OCI-LY7 (cell line): ENCODE measurements at regions not wholly inside any gene's neighbourhood (a gene's known extent, or its start where the extent isn't known, plus 50 kb on each side); places are given as distances from the start of the nearest gene placed in this dataset.

Experiments used
- BruUV-seq: library from RNA; stranded (reverse); fragments of 400-500 nt; replicated peaks from 2 replicates; lab custom pipeline; 2021; lab: Mats Ljungman, UMichigan
- CTCF ChIA-PET: fragments of 300-600 bp; sonication (Branson Sonifier 250); formaldehyde crosslinking; loops from one replicate; lab custom pipeline; 2022; ENCODE audit warnings: antibody characterized with exemption; ENCODE audit not compliant: unreplicated experiment; lab: Charles Lee
- POLR2A ChIA-PET: fragments of 300-600 bp; sonication (Branson Sonifier 250); formaldehyde crosslinking; loops from one replicate; lab custom pipeline; 2022; ENCODE audit warnings: antibody characterized with exemption; lab: Charles Lee
- DNase-seq: peaks from one replicate; pipeline ENCODE4 v3.0.0-alpha.2; 2015; ENCODE audit warnings: low spot score
- H2AFZ ChIP-seq: fragments of 200-600 bp; sonication (generic), shearing (Covaris generic); 2 replicates; pipeline ENCODE4 v1.6.1; 2014; ENCODE audit warnings: mild to moderate bottlenecking, antibody characterized with exemption, low read length, moderate library complexity
- H3K27ac ChIP-seq: fragments of 200-600 bp; sonication (generic); 2 replicates; pipeline ENCODE4 v1.5.1; 2014; ENCODE audit warnings: mixed run types, low read depth, mild to moderate bottlenecking, moderate library complexity, low read length, inconsistent platforms; ENCODE audit not compliant: poor library complexity, severe bottlenecking
- H3K36me3 ChIP-seq: fragments of 200-600 bp; sonication (generic); 2 replicates; pipeline ENCODE4 v1.6.1; 2014; ENCODE audit warnings: mild to moderate bottlenecking, antibody characterized with exemption, low read length, moderate library complexity, mixed read lengths; ENCODE audit not compliant: insufficient read depth
- H3K4me1 ChIP-seq: fragments of 200-600 bp; sonication (generic); 2 replicates; pipeline ENCODE4 v1.5.1; 2014; ENCODE audit warnings: mild to moderate bottlenecking, low read length; ENCODE audit not compliant: insufficient read depth, poor library complexity, severe bottlenecking
- H3K4me2 ChIP-seq: fragments of 200-600 bp; sonication (generic); 2 replicates; pipeline ENCODE4 v1.6.1; 2014; ENCODE audit warnings: mild to moderate bottlenecking, low read length
- H3K4me3 ChIP-seq: fragments of 200-600 bp; sonication (generic); 2 replicates; pipeline ENCODE4 v1.5.1; 2014; ENCODE audit warnings: mild to moderate bottlenecking, low read depth, low read length; ENCODE audit not compliant: poor library complexity, severe bottlenecking
- H3K79me2 ChIP-seq: fragments of 200-600 bp; sonication (generic); 2 replicates; pipeline ENCODE4 v1.6.1; 2016; ENCODE audit warnings: low read depth, mild to moderate bottlenecking, low read length, moderate library complexity, mixed read lengths; ENCODE audit not compliant: insufficient read depth
- H3K9me2 ChIP-seq: fragments of 200-600 bp; sonication (generic); 2 replicates; pipeline ENCODE4 v1.6.1; 2016; ENCODE audit warnings: mild to moderate bottlenecking, low read length, mixed read lengths; ENCODE audit not compliant: insufficient read depth
- H3K9me3 ChIP-seq: fragments of 200-600 bp; sonication (generic); 2 replicates; pipeline ENCODE4 v1.6.1; 2014; ENCODE audit warnings: mild to moderate bottlenecking, mixed run types, low read length, mixed read lengths
- H4K20me1 ChIP-seq: fragments of 200-600 bp; sonication (generic); 2 replicates; pipeline ENCODE4 v1.6.1; 2014; ENCODE audit warnings: mild to moderate bottlenecking, antibody characterized with exemption, low read length, moderate library complexity, mixed read lengths; ENCODE audit not compliant: insufficient read depth
- EZH2phosphoT487 ChIP-seq: fragments of 200-600 bp; sonication (generic); IDR thresholded peaks from 2 replicates; pipeline ENCODE4 v1.6.1; 2018; ENCODE audit warnings: low read depth, borderline replicate concordance, mild to moderate bottlenecking, mixed run types, antibody characterized with exemption, low read length, moderate library complexity, mixed read lengths
- intact Hi-C: fragments of 100-400 bp; cut with micrococcal nuclease; formaldehyde crosslinking; loops from one replicate; pipeline ENCODE4 v1.10.0; 2022; ENCODE audit not compliant: unreplicated experiment
- TF ChIP-seq, protein P1 (sequence below): fragments of 200-600 bp; sonication (generic); conservative IDR thresholded peaks from 2 replicates; pipeline ENCODE4 v1.5.1; 2014; ENCODE audit warnings: mild to moderate bottlenecking, antibody characterized with exemption, low read length, moderate library complexity, mixed read lengths

DNA sequence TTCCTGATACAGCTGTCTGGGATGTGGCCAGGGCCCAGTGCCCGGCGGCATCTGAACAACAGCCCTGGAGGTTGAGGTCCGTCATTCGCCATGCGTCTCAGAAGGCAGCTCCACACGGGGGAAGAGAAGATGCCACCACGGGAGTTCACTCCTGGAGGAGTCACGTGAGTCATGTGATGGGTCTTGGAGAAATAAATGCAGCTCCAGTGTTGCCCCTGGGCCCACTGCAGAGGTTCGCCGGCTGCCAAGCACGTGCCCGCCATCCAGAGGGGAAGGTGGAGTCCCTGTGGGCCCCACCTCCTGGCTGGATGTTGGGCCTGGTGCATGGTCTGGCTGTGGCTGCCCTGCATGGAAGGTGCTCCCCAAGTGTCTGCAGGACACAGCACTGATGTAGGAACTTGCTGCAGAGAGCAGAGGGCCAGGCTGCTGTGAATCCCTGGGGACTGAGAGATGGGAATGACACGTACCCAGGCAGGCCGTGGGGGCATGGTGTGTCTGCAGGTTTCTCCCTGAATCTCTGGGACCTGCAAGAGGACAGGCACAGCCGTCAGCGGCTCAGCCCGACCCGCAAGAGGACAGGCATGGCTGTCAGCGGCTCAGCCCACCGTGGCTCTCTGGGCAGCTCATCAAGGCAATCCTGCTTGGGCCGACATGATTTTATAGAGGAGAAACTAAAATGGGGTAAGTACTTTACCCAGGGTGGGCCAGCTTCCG, 418.3 kb upstream of the IRX4 start:
- Histone ChIP-seq H3K9me3 (no peaks in the 10 kb centered on the region), H3K9me2 (no peaks in the 10 kb centered on the region), H3K79me2 (no peaks in the 10 kb centered on the region), H3K27ac (no peak overlapping the region), H4K20me1 (no peaks in the 10 kb centered on the region), H3K4me2 (no peak overlapping the region), H3K4me3 (no peak overlapping the region), H2AFZ (no peak overlapping the region), H3K36me3 (no peaks in the 10 kb centered on the region), H3K4me1 (no peaks in the 10 kb centered on the region)
- ChIA-PET CTCF (no interaction called here), POLR2A (no interaction called here)
- intact Hi-C loops, result no loop called here
- no TSS peak for BruUV-seq
- no peak for TF ChIP-seq EZH2phosphoT487
- TF ChIP-seq, protein P1, sequence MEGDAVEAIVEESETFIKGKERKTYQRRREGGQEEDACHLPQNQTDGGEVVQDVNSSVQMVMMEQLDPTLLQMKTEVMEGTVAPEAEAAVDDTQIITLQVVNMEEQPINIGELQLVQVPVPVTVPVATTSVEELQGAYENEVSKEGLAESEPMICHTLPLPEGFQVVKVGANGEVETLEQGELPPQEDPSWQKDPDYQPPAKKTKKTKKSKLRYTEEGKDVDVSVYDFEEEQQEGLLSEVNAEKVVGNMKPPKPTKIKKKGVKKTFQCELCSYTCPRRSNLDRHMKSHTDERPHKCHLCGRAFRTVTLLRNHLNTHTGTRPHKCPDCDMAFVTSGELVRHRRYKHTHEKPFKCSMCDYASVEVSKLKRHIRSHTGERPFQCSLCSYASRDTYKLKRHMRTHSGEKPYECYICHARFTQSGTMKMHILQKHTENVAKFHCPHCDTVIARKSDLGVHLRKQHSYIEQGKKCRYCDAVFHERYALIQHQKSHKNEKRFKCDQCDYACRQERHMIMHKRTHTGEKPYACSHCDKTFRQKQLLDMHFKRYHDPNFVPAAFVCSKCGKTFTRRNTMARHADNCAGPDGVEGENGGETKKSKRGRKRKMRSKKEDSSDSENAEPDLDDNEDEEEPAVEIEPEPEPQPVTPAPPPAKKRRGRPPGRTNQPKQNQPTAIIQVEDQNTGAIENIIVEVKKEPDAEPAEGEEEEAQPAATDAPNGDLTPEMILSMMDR, result no peak
- DNase-seq, result no peak

DNA sequence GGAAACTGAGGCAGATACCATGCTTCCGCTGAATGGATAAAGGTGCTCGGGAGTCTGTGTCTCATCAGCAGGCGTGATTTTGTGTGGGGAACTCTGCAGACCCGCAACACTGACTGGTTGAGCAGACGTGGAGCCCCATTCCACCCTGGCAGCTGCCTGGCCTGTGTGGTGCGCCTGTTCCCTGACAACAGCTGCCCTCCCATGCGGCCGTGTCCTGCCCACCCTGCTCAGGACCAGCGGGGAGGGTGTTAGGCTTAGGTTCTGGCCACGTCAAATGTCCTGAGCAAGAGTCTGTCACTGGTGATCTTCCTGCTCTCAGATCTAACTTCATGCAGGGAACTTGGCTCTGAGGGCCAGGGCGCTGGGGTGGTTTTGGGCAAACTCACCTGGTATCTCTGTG, 417.7 kb upstream of the IRX4 start:
- no TSS peak for BruUV-seq
- H3K4me2 ChIP-seq, result no peak overlapping the region
- no peak for TF ChIP-seq EZH2phosphoT487
- TF ChIP-seq, protein P1, result no peak
- no peaks in the 10 kb centered on the region for H3K4me1 ChIP-seq
- no peaks in the 10 kb centered on the region for H3K79me2 ChIP-seq
- intact Hi-C loops, result no loop called here
- CTCF ChIA-PET, result no interaction called here
- H3K36me3 ChIP-seq, result no peaks in the 10 kb centered on the region
- no peak overlapping the region for H2AFZ ChIP-seq
- no peak overlapping the region for H3K4me3 ChIP-seq
- H4K20me1 ChIP-seq, result no peaks in the 10 kb centered on the region
- no peaks in the 10 kb centered on the region for H3K9me3 ChIP-seq
- POLR2A ChIA-PET, result no interaction called here
- DNase-seq, result no peak
- no peaks in the 10 kb centered on the region for H3K9me2 ChIP-seq
- H3K27ac ChIP-seq, result no peak overlapping the region

DNA sequence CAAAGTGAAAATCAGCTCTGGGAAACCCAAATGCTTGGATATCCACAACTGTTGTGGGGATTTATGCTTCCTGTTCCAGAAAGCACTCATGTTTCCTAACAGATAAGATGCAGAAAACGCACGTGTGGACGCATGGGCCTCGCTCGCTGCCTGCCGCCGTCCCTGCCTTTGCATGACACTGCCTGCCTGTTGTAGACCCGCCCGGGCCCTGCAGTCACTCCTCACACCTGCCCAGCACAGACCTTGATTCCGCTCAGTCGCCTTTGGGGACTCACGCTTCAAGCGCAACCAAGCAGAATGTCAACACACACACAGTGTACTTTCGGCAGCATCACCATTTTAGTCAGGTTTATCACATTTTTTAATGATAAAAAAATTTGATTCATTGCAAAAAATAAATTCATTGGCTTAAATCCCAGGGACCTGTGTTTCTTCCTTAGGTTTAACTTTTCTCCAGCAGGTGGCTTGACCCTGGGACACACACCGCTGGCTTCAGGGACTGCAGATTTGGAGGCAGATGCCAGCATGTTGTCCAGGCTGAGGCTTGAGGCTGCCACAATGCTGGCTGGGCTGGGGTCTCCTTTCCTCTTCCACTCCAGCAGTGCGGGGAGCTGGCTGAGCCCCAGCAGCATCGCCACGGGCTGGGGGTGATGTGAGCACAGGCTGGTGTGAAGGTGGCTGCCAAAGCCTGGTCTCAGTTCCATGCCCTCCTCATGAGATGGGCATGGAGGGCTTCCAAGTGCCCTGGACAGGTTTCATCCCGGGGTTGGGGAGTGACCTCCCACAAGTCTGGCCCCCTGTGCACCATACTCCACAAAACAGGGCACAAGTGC, 416.9 kb upstream of the IRX4 start:
- TF ChIP-seq, protein P1, result no peak
- TF ChIP-seq EZH2phosphoT487, result no peak
- no peak overlapping the region for H3K4me3 ChIP-seq
- H3K36me3 ChIP-seq, result no peaks in the 10 kb centered on the region
- no peak overlapping the region for H3K27ac ChIP-seq
- H3K79me2 ChIP-seq, result no peaks in the 10 kb centered on the region
- DNase-seq, result no peak
- H3K9me3 ChIP-seq, result no peaks in the 10 kb centered on the region
- H2AFZ ChIP-seq, result no peak overlapping the region
- H4K20me1 ChIP-seq, result no peaks in the 10 kb centered on the region
- no peaks in the 10 kb centered on the region for H3K9me2 ChIP-seq
- BruUV-seq, result no TSS peak
- POLR2A ChIA-PET, result no interaction called here
- CTCF ChIA-PET, result no interaction called here
- no peak overlapping the region for H3K4me2 ChIP-seq
- intact Hi-C loops, result no loop called here
- H3K4me1 ChIP-seq, result no peaks in the 10 kb centered on the region
